ENCODE measurements at regions not wholly inside any gene's neighbourhood (a gene's known extent, or its start where the extent isn't known, plus 50 kb on each side); places are given as distances from the start of the nearest gene placed in this dataset.

DNA sequence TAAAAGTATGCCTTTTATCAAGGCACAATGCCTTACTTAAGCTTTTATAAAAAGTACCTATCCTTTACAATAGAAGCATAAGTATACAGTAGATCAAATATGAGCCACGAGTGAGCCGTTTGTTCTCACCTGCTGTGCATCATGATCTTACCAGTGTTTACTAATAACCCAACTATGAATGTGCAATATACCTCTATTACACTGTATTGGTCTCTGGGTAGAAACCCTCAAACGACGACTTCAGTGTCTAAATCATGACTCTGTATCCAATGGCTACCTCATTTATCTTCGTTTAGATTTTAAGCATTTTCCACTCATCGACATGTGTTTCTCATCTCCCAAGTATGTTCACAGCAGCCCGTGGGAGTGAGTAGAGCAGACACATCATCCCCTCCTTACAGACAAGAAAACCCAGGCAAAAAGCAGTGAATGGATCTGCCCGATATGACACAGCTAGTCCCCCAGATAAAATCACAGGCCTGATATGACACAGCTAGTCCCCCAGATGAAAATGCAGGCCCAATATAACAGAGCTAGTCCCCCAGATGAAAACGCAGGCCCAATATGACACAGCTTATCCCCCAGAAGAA, 279.8 kb downstream of the TNS1 start:
- DNase-seq (ENCODE audit: extremely low read depth, low read depth), result no peak

DNA sequence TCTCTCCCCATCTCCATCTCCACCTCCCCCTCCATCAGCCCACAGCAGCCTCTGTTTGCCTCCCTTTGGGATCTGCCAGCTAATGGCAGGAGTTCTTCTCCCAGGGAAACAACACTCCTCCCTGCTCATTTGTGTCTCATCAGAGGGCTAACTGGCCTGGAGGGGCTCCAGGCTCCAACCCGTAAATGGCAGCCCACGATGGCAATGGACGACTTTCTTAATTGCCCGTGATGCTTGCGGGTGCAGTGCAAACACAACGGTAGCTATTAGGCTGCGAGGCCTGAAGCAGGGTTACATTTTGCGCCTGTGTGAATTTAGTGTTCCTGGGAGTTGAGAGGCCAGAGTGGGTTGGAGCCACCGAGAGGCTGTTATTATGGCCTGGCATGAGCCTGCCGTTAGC, 285.1 kb downstream of the TNS1 start:
- DNase-seq (ENCODE audit: extremely low read depth, low read depth), result no peak

DNA sequence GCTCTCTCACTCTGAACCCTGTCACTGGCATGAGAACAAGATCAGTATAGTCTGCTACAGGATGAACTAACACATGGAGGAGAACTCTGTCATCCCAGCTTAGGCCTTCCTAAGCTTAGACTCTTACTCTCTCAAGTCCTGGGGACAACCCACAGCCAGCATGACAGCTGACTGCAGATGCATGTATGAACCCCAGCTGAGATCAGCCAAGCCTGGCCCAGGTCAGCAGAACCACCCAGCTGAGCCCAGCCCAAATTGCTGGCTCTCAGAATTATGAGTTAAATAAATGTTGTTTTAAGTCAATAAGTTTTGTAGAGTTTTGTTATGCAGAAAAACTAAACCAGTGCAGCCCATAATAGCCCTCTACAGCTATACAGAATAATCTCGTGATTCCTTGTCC, 287.3 kb downstream of the TNS1 start:
- no peak for DNase-seq (ENCODE audit: extremely low read depth, low read depth)

DNA sequence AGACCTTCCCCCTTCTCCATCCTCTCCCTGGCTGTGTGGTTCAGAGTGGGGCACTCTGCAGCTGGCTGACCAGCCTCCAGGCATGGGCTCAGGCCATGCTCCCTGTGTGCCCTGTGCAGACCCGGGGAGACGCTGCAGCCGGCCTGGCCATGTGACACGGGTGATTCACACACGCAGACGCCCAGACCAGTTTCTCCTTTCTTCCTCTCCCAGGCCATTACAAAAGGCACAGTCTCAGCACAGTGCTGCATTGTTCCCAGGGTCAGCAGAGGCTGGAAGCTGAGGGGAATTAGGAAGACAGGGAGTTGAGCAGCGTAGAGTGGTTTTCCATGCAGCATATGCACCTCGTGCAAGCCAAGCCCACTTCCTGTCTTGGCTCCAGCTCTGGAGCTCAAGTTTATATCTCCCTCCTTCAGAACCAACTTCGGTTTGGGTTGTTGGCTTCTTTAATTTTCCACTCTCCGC, 288.5 kb downstream of the TNS1 start:
- DNase-seq (ENCODE audit: extremely low read depth, low read depth), result no peak

DNA sequence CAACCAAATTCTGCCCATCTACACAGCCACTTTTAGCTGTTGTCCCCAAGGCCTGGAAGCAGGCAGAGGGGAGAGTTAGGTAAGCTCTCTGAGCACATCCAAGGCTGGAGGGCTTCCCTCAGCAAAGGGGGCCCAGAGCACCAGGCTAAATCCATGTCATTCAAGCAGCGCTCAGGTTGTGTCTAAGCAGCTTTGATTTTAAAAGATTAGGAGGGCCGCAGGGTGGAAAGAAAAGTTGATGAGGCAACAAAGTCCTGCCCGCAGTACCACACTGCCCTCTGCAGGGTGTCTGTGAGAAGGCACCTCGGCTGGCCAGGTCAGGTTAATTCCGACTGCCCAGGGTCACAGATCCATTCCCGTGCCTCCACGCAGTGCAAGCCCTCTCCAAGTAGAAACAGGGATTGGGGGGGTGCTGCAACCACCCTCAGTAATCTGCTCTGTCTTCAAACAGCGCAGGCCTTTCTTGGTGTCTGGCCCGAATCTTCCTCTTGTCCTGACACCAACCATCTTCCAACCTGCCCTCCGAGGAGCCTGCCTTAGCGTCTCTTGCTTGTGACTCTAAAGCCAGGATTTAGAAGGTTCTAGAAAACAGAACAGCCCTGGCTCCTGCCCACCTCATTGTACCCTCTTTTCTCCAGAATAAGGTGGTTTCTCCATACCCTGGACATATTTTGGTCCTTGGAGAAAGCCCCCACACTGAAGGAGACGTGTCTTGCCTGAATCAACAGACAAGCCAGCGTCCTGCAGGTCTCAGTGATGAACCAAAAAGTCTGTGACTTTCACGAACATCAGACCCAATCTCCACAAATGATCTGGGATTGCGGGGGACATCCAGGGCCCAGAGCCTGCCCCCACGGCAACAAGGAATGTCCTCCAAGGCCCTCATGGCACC, 289.2 kb downstream of the TNS1 start:
- peak; percentile 55 for DNase-seq (ENCODE audit: extremely low read depth, low read depth)

DNA sequence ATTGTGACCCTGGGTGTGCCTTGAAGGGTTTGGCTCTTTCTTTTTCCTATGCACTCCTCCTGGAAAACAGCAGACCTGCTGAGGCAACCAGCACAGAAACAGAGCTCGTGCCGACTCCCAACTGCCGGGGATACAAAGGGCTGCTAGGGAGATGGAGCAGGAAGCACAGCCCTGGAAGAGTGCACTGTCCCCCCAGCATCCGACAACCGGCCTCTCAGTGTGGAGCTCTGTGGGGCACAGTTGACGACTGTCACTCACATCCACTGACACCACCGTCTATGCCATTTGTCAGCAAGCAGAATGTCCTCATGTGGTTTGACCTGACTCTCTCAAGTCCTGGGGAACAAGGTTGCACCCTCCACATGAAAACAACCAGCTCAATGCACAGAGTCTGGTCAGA, 290.4 kb downstream of the TNS1 start:
- DNase-seq (ENCODE audit: extremely low read depth, low read depth), result no peak

DNA sequence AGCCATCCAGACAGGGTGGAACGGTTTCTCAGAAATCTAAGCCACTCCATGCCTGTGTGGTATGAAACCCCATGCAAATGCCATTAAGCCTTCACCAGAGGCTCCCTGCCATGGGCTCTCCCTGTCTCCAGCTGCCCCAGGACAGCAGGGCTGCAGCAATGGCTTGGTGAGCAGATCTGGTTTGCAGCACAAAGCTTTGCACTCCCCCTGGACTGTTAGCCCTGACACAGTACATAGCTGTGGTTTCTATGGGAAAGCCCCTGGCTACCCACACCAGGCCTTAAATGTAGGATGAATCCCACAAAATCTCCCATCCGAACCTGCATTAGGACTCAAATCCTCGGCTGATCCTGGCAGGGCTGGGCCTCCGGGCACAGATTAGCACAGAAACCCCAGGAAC, 291.6 kb downstream of the TNS1 start:
- DNase-seq (ENCODE audit: extremely low read depth, low read depth), result no peak

DNA sequence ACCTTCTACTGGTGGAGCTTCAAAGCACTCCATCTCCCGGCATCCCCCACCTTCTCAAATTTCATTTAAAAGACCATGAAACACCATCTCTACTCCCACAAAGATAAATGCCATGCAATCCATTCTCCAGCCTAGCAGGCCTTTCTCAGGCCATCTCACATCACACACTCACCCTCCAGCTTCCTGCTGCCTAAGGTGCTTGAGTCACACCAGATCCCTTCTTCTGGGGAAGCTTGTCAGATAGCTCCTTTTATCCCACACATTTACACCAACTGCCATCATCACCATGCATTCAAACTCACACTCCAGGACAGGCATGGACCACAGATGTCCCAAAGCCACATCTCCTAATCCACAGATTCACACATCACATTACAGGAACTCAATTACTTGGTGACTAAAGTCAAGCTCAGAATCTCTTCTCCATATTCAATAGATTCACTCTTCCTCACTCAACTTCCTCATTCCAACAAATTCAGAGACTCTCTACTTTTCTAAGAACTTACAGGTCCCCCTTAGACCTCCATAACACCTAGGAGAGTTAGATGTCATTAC, 292.5 kb downstream of the TNS1 start:
- DNase-seq (ENCODE audit: extremely low read depth, low read depth), result no peak

DNA sequence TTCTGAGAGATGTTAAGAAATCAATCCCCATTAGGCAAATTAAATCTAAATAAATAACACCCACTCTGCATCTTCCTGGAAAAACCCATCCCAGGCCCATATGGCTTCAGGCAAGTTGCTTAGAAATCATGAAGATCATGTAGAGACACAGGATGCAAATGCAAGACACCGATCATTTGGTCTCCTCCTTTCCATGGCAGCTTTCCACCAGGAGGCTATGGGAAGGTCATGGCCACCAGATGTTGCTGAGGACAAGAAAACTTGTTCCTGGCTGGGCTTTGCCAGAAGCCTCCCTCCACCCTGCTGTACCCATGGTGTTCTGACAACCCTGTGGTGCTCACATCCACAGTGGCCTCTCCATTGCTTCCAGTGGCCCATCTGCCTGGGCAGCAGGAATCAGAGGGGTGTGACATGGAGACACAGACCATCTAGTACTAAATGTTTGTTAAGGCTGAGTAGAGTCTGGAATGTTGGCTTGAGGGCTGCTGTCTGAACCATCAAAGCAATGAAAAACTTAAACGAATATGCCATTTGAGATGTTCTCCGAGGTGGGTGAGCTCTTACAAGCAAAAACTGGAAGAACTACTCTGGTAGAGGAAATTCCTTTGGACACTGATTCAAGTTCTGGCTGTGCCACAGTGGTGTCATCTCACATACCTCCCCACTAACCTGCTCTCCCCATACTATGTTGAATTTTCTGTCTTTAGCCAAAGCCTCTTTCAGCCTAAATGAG, 293.2 kb downstream of the TNS1 start:
- no peak for DNase-seq (ENCODE audit: extremely low read depth, low read depth)

DNA sequence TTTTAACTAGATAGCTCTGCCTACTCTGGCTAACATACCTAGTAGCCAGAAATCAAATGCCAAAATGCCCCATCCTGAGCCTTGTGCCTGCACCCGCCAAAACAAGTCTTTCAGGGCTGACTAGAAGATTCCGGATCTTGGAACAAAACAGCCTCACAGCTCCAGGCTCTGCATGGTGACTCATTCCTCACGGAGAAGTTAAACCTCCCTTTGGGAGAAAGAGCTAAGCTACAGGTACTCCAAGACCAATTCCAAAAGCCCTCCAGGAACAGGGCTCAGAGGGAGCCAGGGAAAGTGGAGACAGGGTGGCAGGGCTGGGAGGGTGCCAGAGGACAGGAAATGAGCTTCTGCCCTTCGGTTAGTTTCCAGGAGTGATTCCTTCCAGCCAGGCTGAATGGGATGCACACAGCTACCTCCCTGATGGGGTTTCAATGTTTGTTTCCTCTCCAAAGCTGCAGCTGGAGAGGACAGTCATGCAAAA, 295.6 kb downstream of the TNS1 start:
- DNase-seq (ENCODE audit: extremely low read depth, low read depth), result no peak

DNA sequence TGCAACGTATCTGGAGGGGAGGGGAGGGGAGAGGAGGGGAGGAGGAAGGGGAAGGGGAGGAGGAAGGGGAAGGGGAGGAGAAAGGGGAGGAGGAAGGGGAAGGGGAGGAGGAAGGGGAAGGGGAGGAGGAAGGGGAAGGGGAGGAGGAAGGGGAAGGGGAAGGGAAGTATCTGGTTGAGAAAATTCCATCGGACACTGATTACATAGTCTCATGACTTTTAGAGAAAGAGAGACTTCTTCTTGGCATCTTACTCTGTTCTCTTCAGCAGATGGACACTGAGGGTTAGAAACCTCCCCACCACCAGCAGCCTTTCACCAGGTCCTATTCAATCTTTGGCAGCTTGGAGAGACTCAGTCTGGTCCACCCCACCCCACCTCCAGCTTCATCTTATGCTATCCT, 296.3 kb downstream of the TNS1 start:
- DNase-seq (ENCODE audit: extremely low read depth, low read depth), result no peak

DNA sequence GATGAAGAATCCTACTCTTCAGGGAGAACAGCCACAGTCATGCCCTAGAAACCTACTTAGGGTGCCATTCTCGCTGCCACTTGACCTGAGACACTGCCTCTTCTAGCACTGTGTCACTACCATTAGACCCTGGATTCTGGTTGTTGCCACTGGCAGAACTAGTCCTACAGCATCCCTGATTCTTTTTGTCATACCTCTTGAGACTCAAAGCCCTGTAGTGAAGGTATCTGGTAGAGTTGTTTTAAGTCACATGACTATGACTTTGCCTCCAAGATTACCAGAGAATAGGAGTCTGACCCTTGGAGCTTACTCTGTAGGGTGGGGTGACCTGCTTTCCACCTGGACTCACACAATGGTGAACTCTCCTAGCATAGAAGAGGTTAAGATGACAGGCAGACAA, 296.7 kb downstream of the TNS1 start:
- no peak for DNase-seq (ENCODE audit: extremely low read depth, low read depth)

DNA sequence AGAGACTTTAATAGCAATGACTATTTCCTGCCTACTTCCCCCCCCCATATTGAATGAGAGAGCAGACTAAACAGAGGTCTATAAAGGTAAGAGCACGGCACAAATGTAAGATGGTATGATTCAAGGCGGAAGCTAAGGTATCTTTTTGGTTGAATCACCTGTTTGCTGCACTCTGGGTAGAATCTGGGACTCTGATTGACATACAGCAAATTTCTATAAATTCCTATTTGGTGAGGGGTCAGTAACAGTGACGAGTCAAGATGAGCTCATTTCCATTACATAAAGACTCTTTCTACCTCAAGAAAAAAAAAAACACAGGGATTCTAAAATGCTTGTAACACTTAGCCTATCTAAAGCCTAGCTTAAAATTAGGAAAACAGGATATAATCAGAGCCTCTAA, 297.3 kb downstream of the TNS1 start:
- DNase-seq (ENCODE audit: extremely low read depth, low read depth), result no peak

DNA sequence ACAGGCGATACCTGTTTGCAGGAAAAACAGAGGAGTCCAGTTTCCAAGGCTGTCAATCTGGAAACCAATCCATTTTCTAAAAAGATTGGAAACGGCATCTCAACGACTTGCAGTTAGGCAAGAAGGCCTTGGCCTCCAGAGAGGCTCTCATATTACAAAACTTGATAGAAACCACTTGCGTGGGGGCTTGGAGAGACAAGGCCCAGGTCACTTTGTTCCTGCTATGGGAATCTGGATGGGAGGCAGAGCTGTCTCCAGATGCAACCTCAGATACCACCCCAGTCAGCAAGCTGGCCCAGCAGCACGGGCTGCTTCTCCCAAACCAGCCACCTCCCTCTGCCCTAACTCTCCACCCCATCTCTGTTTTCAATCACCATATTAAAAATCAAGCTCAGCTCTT, 298.8 kb downstream of the TNS1 start:
- DNase-seq (ENCODE audit: extremely low read depth, low read depth), result no peak

DNA sequence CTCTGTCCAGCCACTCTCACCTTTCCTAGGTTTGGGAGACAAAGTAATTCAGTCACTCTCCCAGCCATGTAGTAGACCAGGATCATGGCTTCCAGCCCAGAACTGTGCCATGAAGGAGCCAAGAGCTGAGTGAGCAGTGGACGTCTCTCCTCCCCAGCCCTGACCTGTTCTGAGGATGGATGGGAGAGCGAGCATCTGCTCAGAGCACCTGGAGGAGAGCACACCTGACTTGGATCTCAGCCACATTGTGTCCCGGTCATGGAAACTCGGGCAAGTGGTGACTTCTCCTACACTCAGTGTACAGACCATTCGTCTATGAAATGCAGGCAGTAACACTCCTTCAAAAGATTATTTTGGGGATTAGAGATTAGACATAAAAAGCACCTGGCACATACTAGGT, 299.7 kb downstream of the TNS1 start:
- no peak for DNase-seq (ENCODE audit: extremely low read depth, low read depth)

DNA sequence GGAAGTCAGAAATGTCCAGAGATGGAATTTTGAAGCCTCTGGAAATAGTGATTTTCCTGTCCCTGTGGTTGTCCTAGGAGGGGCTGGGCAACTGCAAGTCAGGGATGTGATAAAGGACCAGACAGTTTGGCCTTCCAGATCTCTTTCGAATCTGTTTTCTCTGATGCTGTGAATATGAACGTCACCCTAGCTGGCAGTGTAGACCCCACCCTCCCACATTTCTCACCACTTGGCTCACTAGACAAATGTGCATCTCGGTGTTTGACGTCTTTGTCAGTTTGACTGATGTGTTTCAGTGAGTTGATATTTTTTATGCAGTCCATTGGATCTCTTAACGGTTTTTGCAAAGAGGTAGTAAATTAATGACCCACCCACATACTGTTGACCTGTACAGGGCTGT, 301.2 kb downstream of the TNS1 start:
- DNase-seq (ENCODE audit: extremely low read depth, low read depth), result no peak

DNA sequence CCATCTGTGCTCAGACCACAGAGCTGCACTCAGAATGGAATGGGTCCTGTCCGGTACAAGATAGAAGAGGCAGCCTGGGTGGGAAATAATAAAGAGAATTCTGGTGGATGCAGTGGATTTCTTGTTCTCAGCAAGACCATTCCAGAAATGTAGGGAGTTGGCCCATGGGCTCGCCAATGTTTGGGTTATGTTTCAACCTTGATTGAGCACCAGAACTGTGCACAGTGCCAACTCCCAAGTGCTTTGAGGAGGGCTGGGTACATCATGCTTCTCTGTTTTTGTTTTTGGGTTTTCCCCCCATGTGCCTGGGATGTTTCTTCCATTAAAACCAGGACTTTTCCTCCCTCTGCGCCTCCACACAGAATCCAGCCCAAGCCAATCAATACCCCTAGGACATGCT, 304.1 kb downstream of the TNS1 start:
- no peak for DNase-seq (ENCODE audit: extremely low read depth, low read depth)

DNA sequence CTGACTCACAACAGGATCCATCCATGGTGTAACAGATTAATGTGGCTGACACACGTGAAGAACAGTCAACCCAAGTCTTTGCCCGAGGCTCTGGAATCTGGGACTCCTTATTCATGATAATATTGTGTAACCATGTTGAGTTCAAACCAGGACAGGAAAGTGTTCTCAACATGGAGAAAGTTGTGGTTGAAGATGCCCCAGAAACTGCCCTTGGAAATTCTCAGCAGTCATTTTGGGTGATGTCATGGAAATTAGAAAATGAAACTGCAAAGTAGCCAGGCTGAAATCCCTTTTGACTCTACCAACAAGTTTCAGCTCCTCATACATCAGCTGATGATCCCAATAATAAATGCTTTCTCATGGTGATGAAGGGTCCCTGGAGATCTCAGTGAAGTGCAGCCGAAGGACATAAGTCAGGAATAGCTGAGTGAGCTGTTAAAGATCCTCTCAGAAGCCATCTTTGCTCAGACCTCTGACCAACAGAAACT, 307.7 kb downstream of the TNS1 start:
- DNase-seq (ENCODE audit: extremely low read depth, low read depth), result no peak

DNA sequence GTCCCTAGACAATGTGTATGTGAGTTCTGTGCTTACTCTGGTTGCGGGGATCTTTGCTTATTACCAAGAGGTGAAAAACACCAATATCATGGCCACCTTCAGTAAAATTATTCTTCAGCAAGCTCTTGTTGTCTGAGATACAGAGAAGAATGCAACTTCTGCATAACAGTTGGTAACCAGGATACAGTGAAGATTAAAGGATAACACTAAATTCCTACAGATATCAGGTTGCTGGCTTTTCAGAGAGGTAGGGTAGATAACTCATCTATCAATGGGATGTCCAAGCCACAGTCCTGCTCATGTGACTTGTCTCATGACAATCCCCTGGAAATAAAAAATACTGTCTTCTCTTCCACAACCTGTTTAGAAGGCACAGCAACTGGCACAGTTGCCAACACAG, 308.5 kb downstream of the TNS1 start:
- no peak for DNase-seq (ENCODE audit: extremely low read depth, low read depth)

DNA sequence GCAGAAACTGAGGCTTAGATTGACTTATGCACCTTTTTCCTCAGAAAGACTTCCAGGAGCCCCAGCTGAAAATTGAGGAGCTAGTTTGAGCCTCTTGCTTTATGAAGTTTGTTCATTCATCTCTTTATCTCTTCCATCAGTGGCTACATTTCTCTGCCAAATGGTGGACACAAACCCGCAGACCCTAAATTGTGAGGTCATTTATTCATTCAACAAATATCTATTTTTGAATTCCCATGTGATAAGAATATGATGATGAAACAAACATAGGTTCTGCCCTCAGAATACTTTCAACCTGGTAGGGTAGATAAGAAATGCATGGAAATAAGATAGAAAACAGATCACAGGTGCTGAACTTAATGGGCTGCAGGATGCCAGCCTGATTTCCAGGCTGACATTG, 309.4 kb downstream of the TNS1 start:
- no peak for DNase-seq (ENCODE audit: extremely low read depth, low read depth)
